Right ventricle myocardium inferior (tissue), 1 donor: ENCODE measurements at regions not wholly inside any gene's neighbourhood (a gene's known extent, or its start where the extent isn't known, plus 50 kb on each side); places are given as distances from the start of the nearest gene placed in this dataset.

ENCODE experiments used
- ATAC-seq: fragments of 200-7000 bp; cut with Tn5 transposase; one replicate; pipeline ENCODE4 v1.9.1; 2020; ENCODE audit warnings: mild to moderate bottlenecking, moderate library complexity
- DNase-seq: peaks from one replicate; pipeline ENCODE4 v3.0.0; 2021; ENCODE audit errors: missing footprints
- intact Hi-C: fragments of 100-400 bp; cut with DNase I; formaldehyde crosslinking; loops from one replicate; pipeline ENCODE4 v1.11.0; 2022
- donor health status: DM: no; HTN: yes; CAD: no; lungs with severe emphysema.

DNA sequence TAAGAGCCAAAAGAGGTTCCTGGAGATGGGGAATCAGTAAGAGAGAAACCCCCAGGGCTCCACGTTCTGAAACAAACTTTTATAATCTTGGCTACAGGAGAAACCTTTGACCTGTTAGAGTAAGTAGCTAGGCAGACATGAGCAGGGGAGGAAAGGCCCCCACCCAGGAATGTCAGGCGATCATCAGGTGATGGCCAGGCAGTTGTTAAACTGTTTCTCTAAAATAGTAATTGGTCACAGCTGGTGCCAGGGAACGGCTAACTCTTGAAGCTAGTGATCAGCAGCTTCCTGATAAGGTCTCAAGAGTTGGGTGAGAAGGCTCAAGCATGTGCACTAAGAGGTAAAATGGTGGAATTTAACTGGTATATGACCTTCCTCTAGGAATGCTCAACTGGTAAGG, 263.8 kb downstream of the HDGFL1 start:
- intact Hi-C loops = no loop called here
- no peak for DNase-seq
- no peak for ATAC-seq

DNA sequence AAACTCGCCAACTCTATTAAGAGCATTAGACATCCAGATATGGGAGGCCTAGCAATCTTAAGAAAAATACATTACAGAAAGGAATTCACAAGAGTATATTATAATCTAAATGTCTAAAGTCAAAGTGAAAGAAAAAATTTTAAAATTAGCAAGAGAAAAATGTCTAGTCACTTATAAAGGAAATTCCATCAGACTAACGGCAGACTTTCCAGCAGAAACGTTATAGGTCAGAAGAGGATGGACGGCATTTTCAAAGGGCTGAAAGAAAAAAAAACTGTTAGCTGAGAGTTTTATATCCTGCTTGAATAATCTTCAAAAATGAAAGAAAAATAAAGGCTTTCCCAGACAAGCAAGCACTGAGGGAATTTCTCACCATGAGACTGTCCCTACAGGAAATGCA, 269.0 kb downstream of the HDGFL1 start:
- ATAC-seq = no peak
- DNase-seq = no peak
- intact Hi-C loops = no loop called here

DNA sequence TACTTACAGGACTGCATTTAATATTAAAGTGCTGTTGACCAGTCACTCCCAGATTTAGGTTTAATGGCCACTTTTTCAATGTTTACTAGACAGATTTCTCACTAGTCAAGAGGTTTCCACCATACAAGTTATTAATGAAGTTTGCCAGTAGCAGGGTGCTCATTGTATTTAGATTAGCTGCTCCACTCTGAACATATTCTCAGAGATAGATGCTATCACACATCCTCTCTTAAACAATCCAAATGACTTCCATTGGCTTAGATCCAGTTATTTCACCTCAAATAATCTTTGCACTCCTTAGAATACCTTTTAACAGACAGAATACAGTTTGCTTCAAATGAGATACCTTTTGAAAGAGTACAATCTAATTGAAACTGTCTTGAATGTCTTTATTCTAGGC, 276.1 kb downstream of the HDGFL1 start:
- no peak for ATAC-seq
- no peak for DNase-seq
- intact Hi-C loops = no loop called here

DNA sequence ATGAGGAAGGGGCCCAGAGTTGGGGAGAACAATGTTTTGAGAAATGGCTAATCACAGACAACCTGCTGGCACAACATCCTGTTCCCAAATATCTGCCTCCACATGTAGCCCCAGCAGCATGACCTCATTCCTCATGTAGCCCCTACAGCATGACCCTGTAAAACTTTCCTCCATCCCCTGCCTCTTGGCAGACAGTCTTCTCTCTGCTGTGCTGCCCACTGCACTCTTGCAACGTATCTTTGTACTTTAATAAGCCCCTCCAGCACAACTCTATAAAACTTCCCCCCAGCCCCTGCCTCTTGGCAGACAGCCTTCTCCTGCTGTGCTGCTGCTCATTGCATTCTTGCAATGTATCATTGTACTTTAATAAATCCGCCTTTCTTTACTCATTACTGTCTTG, 278.8 kb downstream of the HDGFL1 start:
- intact Hi-C loops = no loop called here
- DNase-seq = no peak
- no peak for ATAC-seq

DNA sequence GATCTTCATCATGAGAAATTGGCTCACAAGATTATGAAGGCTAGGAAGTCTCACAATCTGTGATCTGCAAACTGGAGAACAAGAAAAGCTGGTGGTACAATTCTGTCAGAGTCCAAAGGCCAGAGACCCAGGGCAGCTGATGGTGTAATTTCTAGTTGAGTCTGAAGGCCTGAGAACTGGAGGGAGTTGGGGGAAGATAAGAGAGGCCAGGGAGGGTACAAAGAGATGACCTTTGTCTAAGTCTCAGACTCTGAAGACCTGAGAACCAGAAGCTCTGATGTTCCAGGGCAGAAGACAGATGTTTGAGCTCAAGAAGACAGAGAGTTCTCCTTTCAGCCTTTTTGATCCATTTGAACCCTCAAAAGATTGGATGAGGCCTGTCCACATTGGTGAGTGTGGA, 280.6 kb downstream of the HDGFL1 start:
- DNase-seq = no peak
- intact Hi-C loops = no loop called here
- ATAC-seq = no peak

DNA sequence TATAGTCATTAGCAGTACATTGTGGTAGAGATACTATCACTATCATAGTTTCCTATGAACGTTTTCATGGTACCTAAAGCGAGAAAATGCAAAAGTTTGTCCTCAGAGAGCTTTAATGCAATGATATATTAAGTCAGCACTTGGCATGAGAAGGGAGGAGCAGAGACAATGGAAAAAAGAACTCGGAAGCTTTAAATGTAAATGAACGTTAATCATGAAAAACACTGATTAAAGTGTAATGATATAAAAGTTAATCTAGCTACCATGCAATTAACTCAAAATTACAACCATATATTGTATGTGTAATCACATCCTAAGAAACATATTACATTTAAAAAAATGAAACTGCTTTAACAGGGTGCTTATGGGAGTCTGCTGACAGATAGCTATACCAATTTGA, 282.7 kb downstream of the HDGFL1 start:
- ATAC-seq (no peak), DNase-seq (no peak)
- intact Hi-C loops = no loop called here

DNA sequence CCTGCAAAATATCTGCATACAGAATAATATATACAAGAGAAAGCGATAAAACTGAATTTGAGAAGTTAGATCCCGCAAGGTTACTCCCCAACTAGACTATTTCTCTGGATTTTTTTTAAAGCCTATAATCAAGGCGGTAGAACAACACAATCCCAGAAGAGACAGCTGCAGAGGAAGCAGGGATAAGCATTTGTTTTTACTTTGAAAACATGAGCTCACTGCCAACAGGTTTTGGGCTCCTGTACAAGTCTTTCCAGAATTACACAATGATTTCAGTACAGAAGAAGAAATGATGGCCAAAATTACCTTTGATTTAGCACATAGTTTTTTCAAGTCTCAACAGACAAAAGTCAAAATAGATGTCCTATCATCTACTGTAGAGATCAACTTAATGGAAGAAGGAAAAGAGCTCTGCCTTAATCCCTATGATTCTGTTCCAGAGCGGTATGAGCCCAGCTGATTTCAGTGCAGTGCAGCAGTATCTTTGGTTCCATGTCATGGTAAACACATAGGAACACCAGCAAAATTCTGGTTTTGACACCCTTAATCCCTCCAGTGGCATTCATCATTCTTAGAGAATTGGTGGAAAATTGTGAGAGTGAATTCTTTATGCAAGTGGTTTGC, 304.3 kb downstream of the HDGFL1 start:
- ATAC-seq (no peak), DNase-seq (no peak)
- intact Hi-C loops = no loop called here

DNA sequence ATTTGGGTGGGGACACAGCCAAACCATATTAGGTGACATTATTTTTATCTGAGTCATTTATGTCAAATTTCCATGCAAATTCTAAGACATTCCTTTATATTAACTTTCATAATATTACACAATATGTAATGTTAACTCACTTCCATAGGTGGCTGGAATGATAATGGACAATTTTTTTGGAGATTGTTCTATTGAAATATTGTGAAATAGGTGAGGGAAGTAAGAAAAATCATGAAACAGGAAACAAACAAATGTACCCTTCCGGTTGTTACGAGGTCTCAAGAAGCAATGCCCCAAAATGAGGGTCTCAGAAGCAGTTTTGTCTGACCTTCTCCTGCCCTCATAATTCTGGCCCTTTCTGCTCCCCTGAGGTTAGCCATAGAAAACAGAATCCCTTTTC, 306.5 kb downstream of the HDGFL1 start:
- intact Hi-C loops = no loop called here
- DNase-seq (no peak), ATAC-seq (no peak)

DNA sequence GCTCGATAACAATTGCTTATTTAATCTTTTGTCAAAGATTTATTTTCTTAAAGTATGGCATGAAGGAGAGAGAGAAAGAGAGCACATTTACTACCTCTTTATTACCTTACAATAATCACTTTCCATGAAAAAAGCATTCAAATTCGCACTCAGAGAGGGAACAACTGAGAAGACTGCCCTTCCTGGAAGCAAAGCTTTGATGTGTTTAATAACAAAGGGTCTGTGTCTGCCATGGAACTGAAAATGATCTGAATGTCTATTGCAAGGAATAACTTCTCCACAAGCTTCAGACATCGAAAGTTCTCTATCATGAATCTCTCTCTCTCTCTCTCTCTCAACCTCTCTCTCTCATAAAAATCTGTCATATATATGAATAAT, 308.9 kb downstream of the HDGFL1 start:
- DNase-seq (no peak), ATAC-seq (no peak)
- intact Hi-C loops = no loop called here

DNA sequence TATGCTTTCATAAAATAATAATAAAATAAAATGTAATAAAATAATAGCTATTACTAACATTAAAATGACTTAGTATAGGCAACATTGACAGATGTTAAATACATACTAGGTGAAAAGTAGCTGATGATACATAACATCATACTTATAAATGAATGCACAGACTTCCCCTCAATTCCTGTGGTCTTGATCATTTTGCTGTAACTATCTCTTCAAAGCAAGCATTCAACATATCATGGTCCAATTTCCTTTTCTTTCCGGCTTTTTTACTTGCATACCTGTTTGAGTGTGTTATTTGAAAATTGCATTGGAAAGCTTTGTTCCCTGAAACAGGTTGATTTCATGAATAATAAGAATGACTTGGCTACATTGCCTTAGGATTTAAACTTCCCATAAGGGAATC, 309.3 kb downstream of the HDGFL1 start:
- intact Hi-C loops = no loop called here
- ATAC-seq (no peak), DNase-seq (no peak)

DNA sequence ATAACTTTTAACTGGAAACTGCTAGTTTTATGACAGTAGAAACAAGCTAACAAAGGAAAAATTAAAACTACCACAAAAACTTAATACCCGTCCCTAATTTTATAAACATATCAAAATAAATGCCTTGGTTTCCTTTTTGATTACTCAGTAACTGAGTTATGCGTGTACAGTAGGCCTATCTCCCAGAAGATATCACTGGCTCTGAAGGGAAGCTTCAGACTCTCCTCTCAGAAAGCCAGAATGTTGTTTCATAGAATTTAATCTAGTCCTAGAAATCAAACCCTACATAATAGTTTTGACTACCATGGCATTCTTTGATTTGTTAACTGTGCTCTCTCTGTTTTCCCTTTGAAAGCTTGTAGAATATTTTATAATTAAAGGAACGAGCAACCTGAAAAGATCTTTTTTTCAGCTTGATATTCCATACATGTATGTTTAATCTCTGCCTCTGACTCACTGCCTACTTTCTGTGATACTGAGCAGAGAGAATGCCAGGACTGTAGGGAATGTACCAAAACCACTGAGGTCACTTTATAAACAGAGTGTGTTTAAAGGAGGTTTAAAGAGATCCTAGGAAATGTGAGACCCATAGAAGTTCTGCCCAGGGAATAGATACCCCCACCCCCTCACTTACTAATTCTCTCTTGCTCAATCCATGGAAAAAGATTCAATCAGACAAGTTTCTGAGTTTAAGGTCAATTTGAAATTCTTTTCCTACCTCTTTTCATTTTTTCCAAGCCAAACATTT, 311.5 kb downstream of the HDGFL1 start:
- DNase-seq = no peak
- intact Hi-C loops = no loop called here
- ATAC-seq = peak; percentile 67

DNA sequence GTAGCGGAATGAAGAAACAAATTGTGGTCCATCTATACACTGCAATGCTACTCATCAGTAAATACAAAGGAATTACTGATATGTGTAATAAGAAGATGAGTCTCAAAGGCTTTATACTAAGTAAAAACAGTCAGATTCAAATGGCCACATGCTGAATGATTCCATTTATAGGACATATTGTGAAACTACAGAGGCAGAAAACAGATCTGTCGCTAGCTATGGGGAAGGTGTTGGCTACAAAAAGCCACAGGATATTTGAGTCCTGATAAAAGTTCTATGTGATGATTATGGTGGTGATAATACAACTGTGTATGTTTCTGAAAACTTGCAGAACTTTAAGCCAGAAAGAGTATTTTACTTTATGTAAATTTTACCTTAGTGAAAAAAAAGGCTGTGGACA, 313.2 kb downstream of the HDGFL1 start:
- ATAC-seq (no peak), DNase-seq (no peak)
- intact Hi-C loops = no loop called here

DNA sequence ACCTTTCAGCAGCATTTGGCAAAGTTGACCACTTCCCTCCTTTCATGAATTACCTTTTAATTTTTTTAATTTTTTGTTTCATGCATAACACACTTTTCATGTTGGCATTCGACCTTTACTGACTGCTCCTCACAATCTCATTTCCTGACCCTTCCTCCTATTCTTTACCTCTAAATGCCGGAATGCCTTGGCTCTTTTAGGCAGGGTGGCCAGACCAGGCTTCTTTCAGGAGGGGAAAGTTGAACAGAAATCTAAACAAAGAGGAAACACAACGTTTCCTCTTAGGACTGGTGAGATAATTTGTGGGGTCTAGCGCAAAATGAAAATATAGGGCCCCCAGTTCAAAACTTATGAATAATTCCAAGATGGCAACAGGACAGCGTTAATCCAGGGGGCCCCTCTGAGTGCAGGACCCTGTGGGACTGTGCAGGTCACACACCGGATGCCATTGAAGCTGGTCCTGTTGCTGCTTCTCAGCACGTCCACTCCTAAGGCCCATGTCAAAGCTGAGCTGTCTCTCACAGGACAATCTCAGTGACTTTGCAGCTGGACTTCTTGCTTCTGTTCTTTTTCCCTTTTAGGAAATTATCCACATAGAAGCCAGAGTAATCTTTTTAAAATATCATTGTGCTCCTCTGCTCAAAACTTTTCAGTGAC, 313.8 kb downstream of the HDGFL1 start:
- DNase-seq (no peak), ATAC-seq (no peak)
- intact Hi-C loops = no loop called here

DNA sequence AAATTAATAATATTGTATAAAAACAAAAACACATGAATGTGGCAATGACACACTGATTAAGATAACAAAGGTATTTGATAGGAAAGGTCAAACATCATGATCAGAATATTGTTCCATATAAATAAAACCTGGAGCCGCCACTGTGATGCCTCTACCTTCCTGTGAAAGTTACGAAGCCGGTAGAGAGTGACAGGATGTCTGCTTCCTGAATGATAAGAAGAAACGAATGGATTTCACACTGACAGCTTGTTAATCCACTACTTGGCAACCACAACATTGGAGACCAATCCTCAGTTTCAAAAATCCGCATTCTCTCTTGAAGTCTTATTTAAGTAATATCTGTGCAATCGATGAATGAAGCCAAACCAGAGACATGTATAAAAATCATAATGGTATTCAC, 315.1 kb downstream of the HDGFL1 start:
- ATAC-seq (no peak), DNase-seq (no peak)
- intact Hi-C loops = no loop called here

DNA sequence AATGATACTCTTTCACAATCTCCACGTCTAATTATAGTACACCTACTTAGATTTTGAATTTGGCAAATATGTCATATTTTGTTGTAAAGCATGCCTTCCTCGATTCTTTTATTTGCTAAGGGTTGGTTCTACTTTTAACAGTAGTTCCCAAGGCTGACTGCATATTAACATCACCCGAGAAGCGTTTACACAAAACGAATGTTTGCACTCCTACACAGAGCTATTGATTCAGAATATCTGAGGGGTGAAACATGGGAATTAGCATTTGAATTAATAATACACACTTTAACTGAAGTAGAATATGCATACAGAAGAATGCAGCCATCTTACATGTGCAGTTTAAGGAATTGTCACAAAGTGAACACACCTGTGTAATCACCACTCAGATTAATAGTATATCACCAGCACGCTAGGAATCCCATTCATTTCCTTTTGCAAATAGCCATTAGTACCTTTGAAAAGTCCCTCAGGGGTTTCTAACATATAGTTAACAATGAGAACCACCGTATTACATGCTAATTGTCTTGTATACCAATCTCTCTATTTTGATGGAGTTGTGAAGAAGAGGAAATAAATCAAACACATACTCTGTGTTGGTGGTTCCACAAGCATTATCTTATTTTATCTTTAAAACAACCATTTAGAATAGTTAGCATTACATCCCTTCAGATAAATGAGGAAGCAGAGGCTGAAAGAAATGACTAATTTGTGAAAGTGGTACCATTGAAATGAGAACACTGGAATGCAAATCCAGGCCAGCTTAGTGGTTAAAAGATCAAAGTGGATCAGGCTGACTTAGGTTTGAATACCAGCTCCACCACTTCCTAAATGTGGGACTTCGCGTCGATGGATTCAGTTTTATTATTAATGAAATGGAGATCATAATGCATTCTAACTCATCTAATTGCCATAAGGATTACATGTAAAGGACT, 317.6 kb downstream of the HDGFL1 start:
- ATAC-seq (no peak), DNase-seq (no peak)
- intact Hi-C loops = no loop called here

DNA sequence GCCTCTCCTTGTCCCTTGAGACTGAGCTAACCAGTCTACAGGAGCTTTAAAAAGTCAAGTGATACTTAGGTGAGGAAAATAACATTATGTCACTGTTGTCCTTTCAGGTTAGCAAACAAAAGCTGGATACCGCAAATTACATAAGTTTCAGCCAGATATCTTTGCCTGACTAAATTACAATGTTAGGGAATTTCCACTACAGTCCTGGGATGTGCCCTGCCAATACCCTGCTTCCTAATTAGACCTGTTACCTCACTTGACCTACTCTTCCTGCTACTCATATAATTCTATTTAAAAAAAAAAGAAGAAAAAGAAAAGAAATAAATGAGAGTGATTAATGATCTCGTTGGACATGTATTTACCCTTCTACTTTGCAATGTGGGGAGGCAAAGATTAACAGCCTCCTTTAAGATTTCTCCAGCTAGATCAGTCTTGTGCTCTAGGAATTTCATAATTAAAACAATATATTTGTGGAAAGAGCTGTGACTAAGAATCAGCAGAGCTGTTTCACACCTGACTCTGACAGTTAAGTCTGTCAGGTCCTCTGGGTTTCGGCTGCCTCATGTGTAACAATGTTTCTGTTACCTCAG, 318.9 kb downstream of the HDGFL1 start:
- intact Hi-C loops = no loop called here
- DNase-seq (no peak), ATAC-seq (no peak)

DNA sequence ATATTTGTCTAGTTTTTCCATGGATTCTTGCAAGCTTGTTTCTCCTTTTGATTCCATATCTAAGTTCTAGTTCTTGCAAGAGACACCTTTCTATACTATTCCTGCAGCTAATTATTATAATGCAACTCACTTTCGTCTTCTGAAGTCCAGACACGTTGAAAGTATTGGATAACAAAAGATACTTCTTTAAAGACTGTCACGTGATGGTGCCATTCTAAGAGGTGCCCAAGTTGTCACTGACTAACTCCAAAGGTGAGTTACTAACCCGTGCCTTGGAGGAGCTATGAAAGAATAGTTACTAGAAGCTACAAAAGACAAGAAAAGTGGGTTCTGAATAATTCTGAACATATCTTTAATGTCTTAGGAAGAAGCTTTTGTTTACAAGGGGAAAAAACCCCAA, 322.6 kb downstream of the HDGFL1 start:
- no peak for DNase-seq
- ATAC-seq = no peak
- intact Hi-C loops = no loop called here

DNA sequence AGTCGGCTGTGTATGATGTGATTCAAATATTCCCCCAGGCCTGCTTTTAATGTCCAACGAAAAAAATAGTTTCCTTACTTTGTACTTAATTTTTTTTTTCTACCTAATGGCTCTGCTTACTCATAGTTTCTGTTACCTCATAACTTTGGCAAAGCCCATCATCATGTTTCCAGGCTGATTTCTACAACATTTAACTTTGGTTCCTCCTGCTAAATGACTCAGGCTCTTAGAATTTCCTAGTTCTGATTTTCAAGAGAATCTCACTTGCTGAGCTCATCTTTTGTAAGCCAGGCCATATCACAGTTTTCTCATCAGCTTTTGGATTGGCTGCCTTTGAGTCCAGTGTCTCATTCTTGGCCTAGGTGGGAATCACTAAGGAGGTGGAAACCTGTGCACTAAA, 323.1 kb downstream of the HDGFL1 start:
- intact Hi-C loops = no loop called here
- DNase-seq = no peak
- ATAC-seq = peak; percentile 76

DNA sequence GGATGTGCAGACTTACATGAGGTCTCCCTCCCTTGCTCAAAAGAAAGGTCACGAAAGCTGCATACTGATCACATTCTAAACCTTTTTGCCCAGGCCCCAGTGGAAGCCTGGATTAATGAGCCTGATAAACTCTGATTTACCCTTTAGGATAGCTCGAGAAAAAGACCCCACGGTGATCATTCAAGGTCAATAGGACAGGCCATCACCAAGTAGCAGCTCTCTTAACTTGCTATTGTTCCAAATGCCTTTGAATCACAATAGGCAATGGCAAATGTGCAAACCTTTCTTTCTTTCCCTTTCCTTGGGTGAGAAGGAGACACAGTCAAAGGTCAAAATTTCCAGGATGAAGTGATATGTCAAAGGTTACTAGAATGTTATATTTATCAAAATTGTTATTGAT, 327.3 kb downstream of the HDGFL1 start:
- no peak for ATAC-seq
- intact Hi-C loops = no loop called here
- DNase-seq = no peak
